Neuronal stem cell (in vitro differentiated cells): ENCODE measurements at regions not wholly inside any gene's neighbourhood (a gene's known extent, or its start where the extent isn't known, plus 50 kb on each side); places are given as distances from the start of the nearest gene placed in this dataset.

Experiments used
- DNase-seq: peaks from one replicate; pipeline ENCODE4 v3.0.0-alpha.2; 2013; ENCODE audit warnings: low spot score
- H2AFZ ChIP-seq: one replicate; pipeline ENCODE4 v1.6.1; 2013; ENCODE audit warnings: mild to moderate bottlenecking, low read length, inconsistent platforms
- H2AK5ac ChIP-seq: 2 replicates; pipeline ENCODE4 v1.6.1; 2013; ENCODE audit warnings: low read depth, mild to moderate bottlenecking, inconsistent platforms, low read length, moderate library complexity, mixed read lengths
- H2BK120ac ChIP-seq: 2 replicates; pipeline ENCODE4 v1.6.1; 2013; ENCODE audit warnings: low read depth, mild to moderate bottlenecking, inconsistent platforms, low read length, moderate library complexity, mixed read lengths
- H2BK12ac ChIP-seq: one replicate; pipeline ENCODE4 v1.6.1; 2013; ENCODE audit warnings: low read length, inconsistent platforms
- H2BK15ac ChIP-seq: 2 replicates; pipeline ENCODE4 v1.6.1; 2013; ENCODE audit warnings: mild to moderate bottlenecking, low read length, inconsistent platforms, mixed read lengths
- H2BK5ac ChIP-seq: one replicate; pipeline ENCODE4 v1.6.1; 2013; ENCODE audit warnings: inconsistent platforms, mild to moderate bottlenecking, low read length, moderate library complexity
- H3K14ac ChIP-seq: one replicate; pipeline ENCODE4 v1.6.1; 2013; ENCODE audit warnings: low read length, inconsistent platforms
- H3K18ac ChIP-seq: 2 replicates; pipeline ENCODE4 v1.6.1; 2013; ENCODE audit warnings: low read length, inconsistent platforms
- H3K23ac ChIP-seq: 2 replicates; pipeline ENCODE4 v1.6.1; 2013; ENCODE audit warnings: low read depth, mild to moderate bottlenecking, mixed read lengths, low read length, inconsistent platforms; ENCODE audit not compliant: poor library complexity
- H3K27ac ChIP-seq: replicated peaks from 3 replicates; pipeline ENCODE4 v1.5.1; 2013; ENCODE audit warnings: low read length, inconsistent platforms
- H3K27me3 ChIP-seq, 3 experiments: 2 replicates each; pipeline ENCODE4 v1.6.1; 2013; ENCODE audit warnings: low read length in 3 of 3, mild to moderate bottlenecking in 2 of 3, inconsistent platforms in 1 of 3, low read depth in 1 of 3, mixed read lengths in 1 of 3, moderate library complexity in 1 of 3; ENCODE audit not compliant: control insufficient read depth in 3 of 3, insufficient read depth in 3 of 3
- H3K36me3 ChIP-seq, 2 donors: replicated peaks in 1 of 2; 2 replicates each; pipeline ENCODE4 v1.6.1; 2013; ENCODE audit warnings: low read length in 2 of 2; ENCODE audit not compliant: control insufficient read depth in 2 of 2, insufficient read depth in 2 of 2
- H3K4ac ChIP-seq: 2 replicates; pipeline ENCODE4 v1.6.1; 2013; ENCODE audit warnings: inconsistent platforms, mild to moderate bottlenecking, low read length, moderate library complexity
- H3K4me1 ChIP-seq, 2 donors: 1 replicate in 1 of 2; 2 replicates in 1 of 2; pipeline ENCODE4 v1.6.1; 2013; ENCODE audit warnings: low read length in 2 of 2, low read depth in 1 of 2; ENCODE audit not compliant: control insufficient read depth in 2 of 2, insufficient read depth in 1 of 2
- H3K4me2 ChIP-seq: one replicate; pipeline ENCODE4 v1.6.1; 2013; ENCODE audit warnings: mild to moderate bottlenecking, low read length, inconsistent platforms; ENCODE audit not compliant: insufficient read depth, poor library complexity, severe bottlenecking
- H3K4me3 ChIP-seq, 2 donors: 2 replicates each; pipeline ENCODE4 v1.5.1; 2013; ENCODE audit warnings: low read length in 2 of 2, mild to moderate bottlenecking in 2 of 2, inconsistent platforms in 1 of 2, moderate library complexity in 1 of 2
- H3K79me1 ChIP-seq: one replicate; pipeline ENCODE4 v1.6.1; 2013; ENCODE audit warnings: low read depth, mild to moderate bottlenecking, inconsistent platforms, low read length, moderate library complexity
- H3K9ac ChIP-seq: one replicate; pipeline ENCODE4 v1.6.1; 2013; ENCODE audit warnings: mild to moderate bottlenecking, low read depth, low read length, inconsistent platforms; ENCODE audit not compliant: poor library complexity
- H3K9me3 ChIP-seq, 2 donors: replicated peaks in 1 of 2; 2 replicates each; pipeline versions ENCODE3 to v1.6.1; 2013; ENCODE audit warnings: low read length in 2 of 2, mild to moderate bottlenecking in 2 of 2, inconsistent platforms in 1 of 2, low read depth in 1 of 2, mixed read lengths in 1 of 2, moderate library complexity in 1 of 2; ENCODE audit not compliant: control insufficient read depth in 2 of 2, insufficient read depth in 1 of 2
- H4K8ac ChIP-seq: one replicate; pipeline ENCODE4 v1.6.1; 2013; ENCODE audit warnings: low read depth, mild to moderate bottlenecking, inconsistent platforms, low read length, moderate library complexity
- H4K91ac ChIP-seq: one replicate; pipeline ENCODE4 v1.6.1; 2013; ENCODE audit warnings: low read length, low read depth, mild to moderate bottlenecking, inconsistent platforms; ENCODE audit not compliant: poor library complexity
- WGBS, 2 donors: extraction: QIAGEN DNeasy Blood & Tissue Kit; methylation state at CpG; one replicate each; pipeline ENCODE4 v1.1.7; 2013; ENCODE audit warnings: missing lambda C conversion rate in 2 of 2, mixed read lengths in 1 of 2; ENCODE audit not compliant: insufficient read length in 2 of 2, insufficient replicate concordance in 1 of 2; ENCODE audit errors: extremely low coverage in 2 of 2; 5-methylcytosine and 5-hydroxymethylcytosine counted together

GRCh38 chr14:21884995-21885394, 211.4 kb upstream of the OR4E1 start:
- no peaks in the 10 kb centered on the region for H3K79me1 ChIP-seq
- no peaks in the 10 kb centered on the region for H3K27me3 ChIP-seq
- H3K4me2 ChIP-seq, result no peak overlapping the region
- no peak overlapping the region for H2BK12ac ChIP-seq
- H4K8ac ChIP-seq, result no peak overlapping the region
- H4K91ac ChIP-seq, result no peak overlapping the region
- H3K9ac ChIP-seq, result no peak overlapping the region
- no peaks in the 10 kb centered on the region for H3K4me1 ChIP-seq
- no peak overlapping the region for H3K23ac ChIP-seq
- no peak overlapping the region for H3K14ac ChIP-seq
- no peak overlapping the region for H3K18ac ChIP-seq
- no peak overlapping the region for H2BK5ac ChIP-seq
- H3K9me3 ChIP-seq, result no peaks in the 10 kb centered on the region
- H2AK5ac ChIP-seq, result no peak overlapping the region
- no peaks in the 10 kb centered on the region for H3K36me3 ChIP-seq
- H2AFZ ChIP-seq, result no peak overlapping the region
- no peak overlapping the region for H2BK120ac ChIP-seq
- no peak overlapping the region for H3K27ac ChIP-seq
- no peak overlapping the region for H2BK15ac ChIP-seq
- H3K4ac ChIP-seq, result no peak overlapping the region
- DNase-seq, result no peak
- no peak overlapping the region for H3K4me3 ChIP-seq

GRCh38 chr14:21882226-21882625, 208.6 kb upstream of the OR4E1 start:
- no peak overlapping the region for H4K91ac ChIP-seq
- no peak overlapping the region for H3K18ac ChIP-seq
- H2BK12ac ChIP-seq, result no peak overlapping the region
- no peaks in the 10 kb centered on the region for H3K27me3 ChIP-seq
- H3K4ac ChIP-seq, result no peak overlapping the region
- no peak overlapping the region for H2AFZ ChIP-seq
- no peak overlapping the region for H3K4me2 ChIP-seq
- H3K23ac ChIP-seq, result no peak overlapping the region
- no peak overlapping the region for H3K4me3 ChIP-seq
- H3K36me3 ChIP-seq, result no peaks in the 10 kb centered on the region
- H3K14ac ChIP-seq, result no peak overlapping the region
- H3K79me1 ChIP-seq, result no peaks in the 10 kb centered on the region
- H3K9ac ChIP-seq, result no peak overlapping the region
- H3K4me1 ChIP-seq, result no peaks in the 10 kb centered on the region
- no peak for DNase-seq
- WGBS, 2 donors, result no CpG with 5 or more reads among the region's 1 CpG
- no peak overlapping the region for H3K27ac ChIP-seq
- H2BK120ac ChIP-seq, result no peak overlapping the region
- no peaks in the 10 kb centered on the region for H3K9me3 ChIP-seq
- H2BK15ac ChIP-seq, result no peak overlapping the region
- H2BK5ac ChIP-seq, result no peak overlapping the region
- no peak overlapping the region for H2AK5ac ChIP-seq
- H4K8ac ChIP-seq, result no peak overlapping the region

- WGBS, 2 donors, result no CpG with 5 or more reads among the region's 3 CpGs
- no peaks in the 10 kb centered on the region for H3K27me3 ChIP-seq
- H2AFZ ChIP-seq, result no peak overlapping the region
- no peak overlapping the region for H2AK5ac ChIP-seq
- H3K14ac ChIP-seq, result no peak overlapping the region
- no peak overlapping the region for H2BK12ac ChIP-seq
- no peak overlapping the region for H2BK15ac ChIP-seq
- H3K9ac ChIP-seq, result no peak overlapping the region
- H4K91ac ChIP-seq, result no peak overlapping the region
- no peak overlapping the region for H3K4me2 ChIP-seq
- H2BK5ac ChIP-seq, result no peak overlapping the region
- H3K23ac ChIP-seq, result no peak overlapping the region
- H3K9me3 ChIP-seq, result no peaks in the 10 kb centered on the region
- H3K36me3 ChIP-seq, result no peaks in the 10 kb centered on the region
- H3K4ac ChIP-seq, result no peak overlapping the region
- DNase-seq, result no peak
- H4K8ac ChIP-seq, result no peak overlapping the region
- H3K18ac ChIP-seq, result no peak overlapping the region
- no peak overlapping the region for H3K27ac ChIP-seq
- no peak overlapping the region for H2BK120ac ChIP-seq
- no peak overlapping the region for H3K4me3 ChIP-seq
- no peaks in the 10 kb centered on the region for H3K4me1 ChIP-seq
- no peaks in the 10 kb centered on the region for H3K79me1 ChIP-seq
Measured at GRCh38 chr14:21880918-21881317, 207.3 kb upstream of the OR4E1 start.

- no peak for DNase-seq
- Histone ChIP-seq H3K18ac (no peak overlapping the region), H2AFZ (no peak overlapping the region), H3K79me1 (no peaks in the 10 kb centered on the region), H2BK120ac (no peak overlapping the region), H3K9ac (no peak overlapping the region), H2BK15ac (no peak overlapping the region), H3K4me3 (no peak overlapping the region), H2BK12ac (no peak overlapping the region), H3K27ac (no peak overlapping the region), H3K14ac (no peak overlapping the region), H3K4me1 (no peaks in the 10 kb centered on the region), H3K27me3 (peaks cover 0 to 4% (median 0%) of the 10 kb centered on the region in 3 experiments), H2AK5ac (no peak overlapping the region), H3K4ac (no peak overlapping the region), H2BK5ac (no peak overlapping the region), H3K4me2 (no peak overlapping the region), H4K8ac (no peak overlapping the region), H3K23ac (no peak overlapping the region), H4K91ac (no peak overlapping the region), H3K9me3 (no peaks in the 10 kb centered on the region), H3K36me3 (no peaks in the 10 kb centered on the region)
- no CpG with 5 or more reads among the region's 2 CpGs for WGBS, 2 donors
Measured at GRCh38 chr14:21875791-21876190, 202.2 kb upstream of the OR4E1 start.
